Esophagus muscularis mucosa (tissue), 4 donors: ENCODE measurements at regions not wholly inside any gene's neighbourhood (a gene's known extent, or its start where the extent isn't known, plus 50 kb on each side); places are given as distances from the start of the nearest gene placed in this dataset.

Experiments used
- DNase-seq: peaks from one replicate; pipeline ENCODE4 v3.0.0-alpha.2; 2017; ENCODE audit errors: extremely low spot score
- H3K27ac ChIP-seq, 4 donors: fragments of 200-600 bp; sonication (generic); replicated peaks in 1 of 4; 1 replicate in 3 of 4; 2 replicates in 1 of 4; pipeline ENCODE4 v1.5.1; 2016 to 2019; ENCODE audit warnings: mild to moderate bottlenecking in 1 of 4
- H3K27me3 ChIP-seq, 4 donors: fragments of 200-600 bp; sonication (generic); one replicate each; pipeline versions ENCODE4 v1.5.1 to v1.6.0; 2016 to 2019
- H3K36me3 ChIP-seq, 4 donors: fragments of 200-600 bp; sonication (generic); one replicate each; pipeline ENCODE4 v1.5.1; 2016 to 2019
- H3K4me1 ChIP-seq, 4 donors: fragments of 200-600 bp; sonication (generic); one replicate each; pipeline ENCODE4 v1.5.1; 2016 to 2019
- H3K4me3 ChIP-seq, 4 donors: fragments of 200-600 bp; sonication (generic); 1 replicate in 2 of 4; 2 replicates in 2 of 4; pipeline ENCODE4 v1.5.1; 2016 to 2019; ENCODE audit warnings: mild to moderate bottlenecking in 4 of 4, moderate library complexity in 1 of 4
- H3K9me3 ChIP-seq, 4 donors: fragments of 200-600 bp; sonication (generic); 1 replicate in 3 of 4; 2 replicates in 1 of 4; pipeline ENCODE4 v1.5.1; 2016 to 2019
- CTCF ChIP-seq, 3 experiments: fragments of 200-600 bp in 2 of 3; fragments of 450-650 bp in 1 of 3; sonication (generic) in 2 of 3; IDR thresholded peaks; one replicate each; pipeline ENCODE4 v1.5.1; 2017 to 2019; ENCODE audit warnings: antibody characterized with exemption in 3 of 3, mild to moderate bottlenecking in 2 of 3, moderate library complexity in 1 of 3
- EP300 ChIP-seq: sonication (generic); formaldehyde crosslinking; IDR thresholded peaks from one replicate; pipeline ENCODE4 v1.6.1; 2017; ENCODE audit warnings: antibody characterized with exemption
- POLR2A ChIP-seq: fragments of 450-650 bp; IDR thresholded peaks from one replicate; pipeline ENCODE4 v1.6.1; 2017; ENCODE audit warnings: antibody characterized with exemption, moderate library complexity, mild to moderate bottlenecking, low read depth
- POLR2AphosphoS5 ChIP-seq, 2 donors: sonication (generic); formaldehyde crosslinking; IDR thresholded peaks; one replicate each; pipeline ENCODE4 v1.6.1; 2017; ENCODE audit warnings: antibody characterized with exemption in 2 of 2
- WGBS: methylation state at CpG from one replicate; pipeline ENCODE4 v1.1.5; 2018; 5-methylcytosine and 5-hydroxymethylcytosine counted together
- intact Hi-C: fragments of 100-400 bp; cut with DNase I; formaldehyde crosslinking; loops from one replicate; pipeline ENCODE4 v1.15.1; 2023

- no peak for TF ChIP-seq CTCF (IDR thresholded peaks at IDR 0.05)
- intact Hi-C loops = no loop called here
- no peaks in the 10 kb centered on the region for H3K36me3 ChIP-seq
- H3K27me3 ChIP-seq = no peaks in the 10 kb centered on the region
- H3K4me1 ChIP-seq = no peaks in the 10 kb centered on the region
- no peak overlapping the region for H3K4me3 ChIP-seq
- H3K27ac ChIP-seq = no peak overlapping the region
- no peaks in the 10 kb centered on the region for H3K9me3 ChIP-seq
- DNase-seq = no peak
- WGBS = 81% methylated on average over 3 of the region's 3 CpGs
Observed at GRCh38 chr3:88280326-88280725, 130.6 kb downstream of the C3orf38 start.

- Histone ChIP-seq H3K27ac (no peak overlapping the region), H3K4me1 (no peaks in the 10 kb centered on the region), H3K27me3 (no peaks in the 10 kb centered on the region), H3K4me3 (no peak overlapping the region), H3K36me3 (no peaks in the 10 kb centered on the region), H3K9me3 (no peaks in the 10 kb centered on the region)
- no peak for DNase-seq
- intact Hi-C loops = no loop called here
- WGBS = 94% methylated on average over 6 of the region's 6 CpGs
- no peak for TF ChIP-seq POLR2A
- TF ChIP-seq EP300 = no peak
- TF ChIP-seq CTCF (IDR thresholded peaks at IDR 0.05) = no peak
Observed at GRCh38 chr3:88282528-88283241, 132.9 kb downstream of the C3orf38 start.

- WGBS = 79% methylated on average over 4 of the region's 4 CpGs
- no peaks in the 10 kb centered on the region for H3K4me1 ChIP-seq
- H3K9me3 ChIP-seq = no peaks in the 10 kb centered on the region
- TF ChIP-seq EP300 (no peak), CTCF (IDR thresholded peaks at IDR 0.05) (no peak), POLR2A (no peak), POLR2AphosphoS5 (IDR thresholded peaks at IDR 0.05) (no peak)
- H3K4me3 ChIP-seq = no peak overlapping the region
- H3K27me3 ChIP-seq = no peaks in the 10 kb centered on the region
- intact Hi-C loops = no loop called here
- no peaks in the 10 kb centered on the region for H3K36me3 ChIP-seq
- DNase-seq = no peak
- no peak overlapping the region for H3K27ac ChIP-seq
Observed at GRCh38 chr3:88283242-88283592, 133.5 kb downstream of the C3orf38 start.

GRCh38 chr3:88291486-88291885, 141.7 kb downstream of the C3orf38 start:
- no peaks in the 10 kb centered on the region for H3K4me1 ChIP-seq
- H3K9me3 ChIP-seq = no peaks in the 10 kb centered on the region
- no peaks in the 10 kb centered on the region for H3K36me3 ChIP-seq
- no peak for TF ChIP-seq POLR2AphosphoS5 (IDR thresholded peaks at IDR 0.05)
- no peak overlapping the region for H3K4me3 ChIP-seq
- no peak overlapping the region for H3K27ac ChIP-seq
- intact Hi-C loops = no loop called here
- DNase-seq = no peak
- no peaks in the 10 kb centered on the region for H3K27me3 ChIP-seq

GRCh38 chr3:88298189-88298588, 148.4 kb downstream of the C3orf38 start:
- H3K4me3 ChIP-seq = no peak overlapping the region
- no peaks in the 10 kb centered on the region for H3K4me1 ChIP-seq
- H3K27me3 ChIP-seq = no peaks in the 10 kb centered on the region
- intact Hi-C loops = no loop called here
- H3K9me3 ChIP-seq = no peaks in the 10 kb centered on the region
- H3K27ac ChIP-seq = no peak overlapping the region
- TF ChIP-seq POLR2A (no peak), CTCF (IDR thresholded peaks at IDR 0.05) (no peak), EP300 (no peak), POLR2AphosphoS5 (IDR thresholded peaks at IDR 0.05) (no peak)
- no peaks in the 10 kb centered on the region for H3K36me3 ChIP-seq
- WGBS = 42% methylated on average over 3 of the region's 3 CpGs
- DNase-seq = no peak
